GM12878 (cell line): ENCODE measurements at regions not wholly inside any gene's neighbourhood (a gene's known extent, or its start where the extent isn't known, plus 50 kb on each side); places are given as distances from the start of the nearest gene placed in this dataset.

Source experiments
- ATF3 ChIP-seq: IDR thresholded peaks from 2 replicates; pipeline ENCODE4 v1.6.1; 2011; ENCODE audit warnings: low read depth, mild to moderate bottlenecking, low read length, moderate library complexity, borderline replicate concordance; ENCODE audit errors: extremely low read depth
- BCL11A ChIP-seq: IDR thresholded peaks from 2 replicates; pipeline ENCODE4 v1.6.1; 2011; ENCODE audit warnings: low read depth, low read length
- BMI1 ChIP-seq: fragments of 450-650 bp; IDR thresholded peaks from 2 replicates; pipeline ENCODE4 v1.6.1; 2016; ENCODE audit warnings: mild to moderate bottlenecking, moderate library complexity, borderline replicate concordance
- CREB1 ChIP-seq: IDR thresholded peaks from 2 replicates; pipeline ENCODE4 v1.6.1; 2012; ENCODE audit warnings: low read depth, mild to moderate bottlenecking, inconsistent platforms
- DPF2 ChIP-seq: fragments of 450-650 bp; IDR thresholded peaks from 2 replicates; pipeline ENCODE4 v1.6.1; 2017; ENCODE audit warnings: mild to moderate bottlenecking
- ETV6 ChIP-seq, 2 experiments: fragments of 450-650 bp in 1 of 2; IDR thresholded peaks in 1 of 2; conservative IDR thresholded peaks in 1 of 2; 2 replicates each; pipeline ENCODE4 v1.6.1; 2014; ENCODE audit warnings: antibody characterized with exemption in 1 of 2, borderline replicate concordance in 1 of 2, low read depth in 1 of 2, mild to moderate bottlenecking in 1 of 2, moderate library complexity in 1 of 2
- FOS ChIP-seq: IDR thresholded peaks from 3 replicates; pipeline ENCODE4 v1.6.1; 2011; ENCODE audit warnings: borderline replicate concordance; ENCODE audit not compliant: insufficient read length; ENCODE audit errors: extremely low read depth
- GATAD2B ChIP-seq: fragments of 450-650 bp; conservative IDR thresholded peaks from 2 replicates; pipeline ENCODE4 v1.6.1; 2017; ENCODE audit warnings: low read depth, mild to moderate bottlenecking, moderate library complexity
- HDAC2 ChIP-seq: fragments of 200-600 bp; sonication (generic); IDR thresholded peaks from 2 replicates; pipeline ENCODE4 v1.6.1; 2017
- HDAC6 ChIP-seq: fragments of 200-600 bp; sonication (generic); IDR thresholded peaks from one replicate; pipeline ENCODE4 v1.8.0; 2017; ENCODE audit warnings: antibody characterized with exemption; ENCODE audit not compliant: unreplicated experiment
- IKZF1 ChIP-seq: fragments of 450-650 bp; conservative IDR thresholded peaks from 2 replicates; pipeline ENCODE4 v1.6.1; 2017; ENCODE audit warnings: antibody characterized with exemption, mild to moderate bottlenecking
- IRF5 ChIP-seq: fragments of 450-650 bp; IDR thresholded peaks from 2 replicates; pipeline ENCODE4 v1.6.1; 2017; ENCODE audit warnings: borderline replicate concordance
- JUND ChIP-seq: IDR thresholded peaks from 2 replicates; pipeline ENCODE4 v1.6.1; 2012; ENCODE audit warnings: low read depth, mild to moderate bottlenecking, low read length, improper control_type of control experiment, moderate library complexity
- KDM1A ChIP-seq: fragments of 200-600 bp; sonication (generic); IDR thresholded peaks from 2 replicates; pipeline ENCODE4 v1.6.1; 2016; ENCODE audit warnings: borderline replicate concordance
- NBN ChIP-seq: fragments of 450-650 bp; IDR thresholded peaks from 2 replicates; pipeline ENCODE4 v1.6.1; 2016
- NFIC ChIP-seq: IDR thresholded peaks from 2 replicates; pipeline ENCODE4 v1.6.1; 2012; ENCODE audit warnings: low read depth, mild to moderate bottlenecking, inconsistent platforms, low read length, moderate library complexity
- PKNOX1 ChIP-seq: fragments of 450-650 bp; IDR thresholded peaks from 2 replicates; pipeline ENCODE4 v1.6.1; 2016; ENCODE audit warnings: mild to moderate bottlenecking
- POU2F2 ChIP-seq: IDR thresholded peaks from 3 replicates; pipeline ENCODE4 v1.6.1; 2011; ENCODE audit warnings: low read depth, mild to moderate bottlenecking, low read length, borderline replicate concordance
- SIX5 ChIP-seq: IDR thresholded peaks from 2 replicates; pipeline ENCODE4 v1.6.1; 2011; ENCODE audit warnings: mild to moderate bottlenecking, low read depth, low read length, moderate library complexity; ENCODE audit not compliant: severe bottlenecking
- SMARCA5 ChIP-seq: fragments of 450-650 bp; IDR thresholded peaks from 2 replicates; pipeline ENCODE4 v1.6.1; 2017; ENCODE audit warnings: mild to moderate bottlenecking
- SMC3 ChIP-seq: IDR thresholded peaks from 2 replicates; pipeline ENCODE4 v1.6.1; 2011; ENCODE audit warnings: low read length, improper control_type of control experiment, borderline replicate concordance
- YBX1 ChIP-seq: fragments of 450-650 bp; IDR thresholded peaks from 2 replicates; pipeline ENCODE4 v1.6.1; 2016; ENCODE audit warnings: antibody characterized with exemption
- ZBED1 ChIP-seq: IDR thresholded peaks from 2 replicates; pipeline ENCODE4 v1.6.1; 2016; ENCODE audit warnings: borderline replicate concordance
- ZNF217 ChIP-seq: fragments of 450-650 bp; IDR thresholded peaks from 2 replicates; pipeline ENCODE4 v1.6.1; 2017; ENCODE audit warnings: antibody characterized with exemption, mild to moderate bottlenecking
- TF ChIP-seq, protein P1 (sequence below): IDR thresholded peaks from 2 replicates; pipeline ENCODE4 v1.6.1; 2012; ENCODE audit warnings: low read depth, low read length, improper control_type of control experiment
- TF ChIP-seq, protein P2 (sequence below): IDR thresholded peaks from 2 replicates; pipeline ENCODE4 v1.6.1; 2011; ENCODE audit warnings: low read depth, low read length, improper control_type of control experiment, borderline replicate concordance

DNA sequence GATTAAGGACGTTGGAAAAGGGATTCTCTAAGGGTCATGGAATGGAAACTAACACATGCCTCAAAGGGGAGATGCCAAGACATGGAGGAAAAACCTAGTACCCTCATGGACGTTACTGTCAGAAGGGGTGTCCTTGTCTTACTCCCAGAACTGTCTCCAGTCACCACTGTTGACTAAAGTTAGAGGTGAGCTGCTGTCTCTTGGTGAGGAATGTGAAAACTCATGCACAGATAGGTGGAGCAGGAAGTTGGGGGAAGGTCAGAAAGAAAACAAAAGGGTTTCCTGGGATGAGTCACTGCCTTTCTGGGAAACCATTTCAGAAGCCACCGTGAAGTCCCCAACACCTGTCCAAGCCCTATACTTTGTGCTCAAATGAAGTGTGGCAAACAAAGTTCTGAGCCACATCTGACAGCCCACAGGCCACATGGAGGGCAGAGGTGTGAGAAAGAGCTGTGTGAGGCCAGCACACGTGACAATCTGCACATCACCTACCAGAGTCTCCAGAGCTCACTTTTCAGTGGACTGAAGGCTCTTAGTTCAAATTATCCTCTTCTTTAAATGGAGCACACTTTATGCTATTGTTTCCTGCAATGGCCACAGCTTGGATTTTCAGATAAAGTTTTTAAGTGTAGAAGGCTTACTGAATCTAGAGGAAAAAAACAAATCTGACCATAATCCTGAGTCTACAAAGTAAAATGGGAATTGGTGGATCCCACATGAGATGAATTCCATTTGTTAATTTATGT is 92.9 kb upstream of the EGLN3 start (continued):
- TF ChIP-seq ZBED1 (peak; percentile 61; the same call in 1 of the 2 replicates), DPF2 (peak; percentile 97), BCL11A (peak; percentile 82), BMI1 (peak; percentile 57; the same call in 1 of the 2 replicates), CREB1 (peak; percentile 45; the same call in 1 of the 2 replicates), YBX1 (no peak), NFIC (peak; percentile 93), HDAC2 (no peak), POU2F2 (peak; percentile 91), IRF5 (no peak), ZNF217 (peak; percentile 79; the same call in 1 of the 2 replicates), KDM1A (no peak), FOS (no peak), HDAC6 (no peak), GATAD2B (peak; percentile 88), NBN (peak; percentile 96), PKNOX1 (peak; percentile 64), SMC3 (peak; percentile 12; the same call in 1 of the 2 replicates), ETV6 (conservative IDR thresholded peaks at IDR 0.05 in 1 of 2, IDR thresholded peaks at IDR 0.05 in 1 of 2; ENCODE audit: borderline replicate concordance in 1 of 2, low read depth in 1 of 2) (peak in 1 of 2 experiments; percentile 78; a peak in 1 of 4 replicates), IKZF1 (peak; percentile 97), ATF3 (peak; percentile 32; the same call in 1 of the 2 replicates), JUND (peak; percentile 87), SIX5 (no peak), SMARCA5 (0 out of 2 replicates have a peak, but pooled peaks have one; percentile 30)
- TF ChIP-seq, protein P1, sequence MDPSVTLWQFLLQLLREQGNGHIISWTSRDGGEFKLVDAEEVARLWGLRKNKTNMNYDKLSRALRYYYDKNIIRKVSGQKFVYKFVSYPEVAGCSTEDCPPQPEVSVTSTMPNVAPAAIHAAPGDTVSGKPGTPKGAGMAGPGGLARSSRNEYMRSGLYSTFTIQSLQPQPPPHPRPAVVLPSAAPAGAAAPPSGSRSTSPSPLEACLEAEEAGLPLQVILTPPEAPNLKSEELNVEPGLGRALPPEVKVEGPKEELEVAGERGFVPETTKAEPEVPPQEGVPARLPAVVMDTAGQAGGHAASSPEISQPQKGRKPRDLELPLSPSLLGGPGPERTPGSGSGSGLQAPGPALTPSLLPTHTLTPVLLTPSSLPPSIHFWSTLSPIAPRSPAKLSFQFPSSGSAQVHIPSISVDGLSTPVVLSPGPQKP, result 0 out of 2 replicates have a peak, but pooled peaks have one; percentile 33
- TF ChIP-seq, protein P2, sequence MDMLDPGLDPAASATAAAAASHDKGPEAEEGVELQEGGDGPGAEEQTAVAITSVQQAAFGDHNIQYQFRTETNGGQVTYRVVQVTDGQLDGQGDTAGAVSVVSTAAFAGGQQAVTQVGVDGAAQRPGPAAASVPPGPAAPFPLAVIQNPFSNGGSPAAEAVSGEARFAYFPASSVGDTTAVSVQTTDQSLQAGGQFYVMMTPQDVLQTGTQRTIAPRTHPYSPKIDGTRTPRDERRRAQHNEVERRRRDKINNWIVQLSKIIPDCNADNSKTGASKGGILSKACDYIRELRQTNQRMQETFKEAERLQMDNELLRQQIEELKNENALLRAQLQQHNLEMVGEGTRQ, result peak; percentile 78
